Neuronal stem cell (in vitro differentiated cells): ENCODE measurements at regions not wholly inside any gene's neighbourhood (a gene's known extent, or its start where the extent isn't known, plus 50 kb on each side); places are given as distances from the start of the nearest gene placed in this dataset.
A peak's percentile ranks its signal among the peaks of the same experiment; 100 is the strongest.

Experiments used
- DNase-seq: peaks from one replicate; pipeline ENCODE4 v3.0.0-alpha.2; 2013; ENCODE audit warnings: low spot score
- H2AFZ ChIP-seq: one replicate; pipeline ENCODE4 v1.6.1; 2013; ENCODE audit warnings: mild to moderate bottlenecking, low read length, inconsistent platforms
- H2AK5ac ChIP-seq: 2 replicates; pipeline ENCODE4 v1.6.1; 2013; ENCODE audit warnings: low read depth, mild to moderate bottlenecking, inconsistent platforms, low read length, moderate library complexity, mixed read lengths
- H2BK120ac ChIP-seq: 2 replicates; pipeline ENCODE4 v1.6.1; 2013; ENCODE audit warnings: low read depth, mild to moderate bottlenecking, inconsistent platforms, low read length, moderate library complexity, mixed read lengths
- H2BK12ac ChIP-seq: one replicate; pipeline ENCODE4 v1.6.1; 2013; ENCODE audit warnings: low read length, inconsistent platforms
- H2BK15ac ChIP-seq: 2 replicates; pipeline ENCODE4 v1.6.1; 2013; ENCODE audit warnings: mild to moderate bottlenecking, low read length, inconsistent platforms, mixed read lengths
- H2BK5ac ChIP-seq: one replicate; pipeline ENCODE4 v1.6.1; 2013; ENCODE audit warnings: inconsistent platforms, mild to moderate bottlenecking, low read length, moderate library complexity
- H3K14ac ChIP-seq: one replicate; pipeline ENCODE4 v1.6.1; 2013; ENCODE audit warnings: low read length, inconsistent platforms
- H3K18ac ChIP-seq: 2 replicates; pipeline ENCODE4 v1.6.1; 2013; ENCODE audit warnings: low read length, inconsistent platforms
- H3K23ac ChIP-seq: 2 replicates; pipeline ENCODE4 v1.6.1; 2013; ENCODE audit warnings: low read depth, mild to moderate bottlenecking, mixed read lengths, low read length, inconsistent platforms; ENCODE audit not compliant: poor library complexity
- H3K27ac ChIP-seq: replicated peaks from 3 replicates; pipeline ENCODE4 v1.5.1; 2013; ENCODE audit warnings: low read length, inconsistent platforms
- H3K27me3 ChIP-seq, 3 experiments: 2 replicates each; pipeline ENCODE4 v1.6.1; 2013; ENCODE audit warnings: low read length in 3 of 3, mild to moderate bottlenecking in 2 of 3, inconsistent platforms in 1 of 3, low read depth in 1 of 3, mixed read lengths in 1 of 3, moderate library complexity in 1 of 3; ENCODE audit not compliant: control insufficient read depth in 3 of 3, insufficient read depth in 3 of 3
- H3K36me3 ChIP-seq, 2 donors: replicated peaks in 1 of 2; 2 replicates each; pipeline ENCODE4 v1.6.1; 2013; ENCODE audit warnings: low read length in 2 of 2; ENCODE audit not compliant: control insufficient read depth in 2 of 2, insufficient read depth in 2 of 2
- H3K4ac ChIP-seq: 2 replicates; pipeline ENCODE4 v1.6.1; 2013; ENCODE audit warnings: inconsistent platforms, mild to moderate bottlenecking, low read length, moderate library complexity
- H3K4me1 ChIP-seq, 2 donors: 1 replicate in 1 of 2; 2 replicates in 1 of 2; pipeline ENCODE4 v1.6.1; 2013; ENCODE audit warnings: low read length in 2 of 2, low read depth in 1 of 2; ENCODE audit not compliant: control insufficient read depth in 2 of 2, insufficient read depth in 1 of 2
- H3K4me2 ChIP-seq: one replicate; pipeline ENCODE4 v1.6.1; 2013; ENCODE audit warnings: mild to moderate bottlenecking, low read length, inconsistent platforms; ENCODE audit not compliant: insufficient read depth, poor library complexity, severe bottlenecking
- H3K4me3 ChIP-seq, 2 donors: 2 replicates each; pipeline ENCODE4 v1.5.1; 2013; ENCODE audit warnings: low read length in 2 of 2, mild to moderate bottlenecking in 2 of 2, inconsistent platforms in 1 of 2, moderate library complexity in 1 of 2
- H3K79me1 ChIP-seq: one replicate; pipeline ENCODE4 v1.6.1; 2013; ENCODE audit warnings: low read depth, mild to moderate bottlenecking, inconsistent platforms, low read length, moderate library complexity
- H3K9ac ChIP-seq: one replicate; pipeline ENCODE4 v1.6.1; 2013; ENCODE audit warnings: mild to moderate bottlenecking, low read depth, low read length, inconsistent platforms; ENCODE audit not compliant: poor library complexity
- H3K9me3 ChIP-seq, 2 donors: replicated peaks in 1 of 2; 2 replicates each; pipeline versions ENCODE3 to v1.6.1; 2013; ENCODE audit warnings: low read length in 2 of 2, mild to moderate bottlenecking in 2 of 2, inconsistent platforms in 1 of 2, low read depth in 1 of 2, mixed read lengths in 1 of 2, moderate library complexity in 1 of 2; ENCODE audit not compliant: control insufficient read depth in 2 of 2, insufficient read depth in 1 of 2
- H4K8ac ChIP-seq: one replicate; pipeline ENCODE4 v1.6.1; 2013; ENCODE audit warnings: low read depth, mild to moderate bottlenecking, inconsistent platforms, low read length, moderate library complexity
- H4K91ac ChIP-seq: one replicate; pipeline ENCODE4 v1.6.1; 2013; ENCODE audit warnings: low read length, low read depth, mild to moderate bottlenecking, inconsistent platforms; ENCODE audit not compliant: poor library complexity
- WGBS, 2 donors: extraction: QIAGEN DNeasy Blood & Tissue Kit; methylation state at CpG; one replicate each; pipeline ENCODE4 v1.1.7; 2013; ENCODE audit warnings: missing lambda C conversion rate in 2 of 2, mixed read lengths in 1 of 2; ENCODE audit not compliant: insufficient read length in 2 of 2, insufficient replicate concordance in 1 of 2; ENCODE audit errors: extremely low coverage in 2 of 2; 5-methylcytosine and 5-hydroxymethylcytosine counted together

- H2BK120ac ChIP-seq, result no peak overlapping the region
- H3K14ac ChIP-seq, result no peak overlapping the region
- H2AFZ ChIP-seq, result no peak overlapping the region
- H4K8ac ChIP-seq, result no peak overlapping the region
- no peak overlapping the region for H2AK5ac ChIP-seq
- H3K36me3 ChIP-seq, result no peaks in the 10 kb centered on the region
- WGBS, 2 donors, result no CpG with 5 or more reads among the region's 6 CpGs
- H3K4me1 ChIP-seq, result peaks cover 10 to 36% of the 10 kb centered on the region in 2 donors
- H3K27ac ChIP-seq, result no peak overlapping the region
- H3K4me2 ChIP-seq, result no peak overlapping the region
- H3K23ac ChIP-seq, result no peak overlapping the region
- no peak overlapping the region for H2BK15ac ChIP-seq
- no peak overlapping the region for H3K4me3 ChIP-seq
- DNase-seq, result no peak
- no peak overlapping the region for H4K91ac ChIP-seq
- no peak overlapping the region for H2BK5ac ChIP-seq
- no peak overlapping the region for H3K9ac ChIP-seq
- H3K79me1 ChIP-seq, result no peaks in the 10 kb centered on the region
- no peak overlapping the region for H3K4ac ChIP-seq
- H3K27me3 ChIP-seq, result no peaks in the 10 kb centered on the region
- no peaks in the 10 kb centered on the region for H3K9me3 ChIP-seq
- H3K18ac ChIP-seq, result no peak overlapping the region
- H2BK12ac ChIP-seq, result no peak overlapping the region
Measured at GRCh38 chr14:22506378-22506710, 82.7 kb downstream of the DAD1 start.

GRCh38 chr14:22505697-22506377 is 83.2 kb downstream of the DAD1 start:
- Histone ChIP-seq H2BK120ac (no peak overlapping the region), H3K27ac (no peak overlapping the region)
- no CpG with 5 or more reads among the region's 8 CpGs for WGBS, 2 donors

GRCh38 chr14:22505309-22505696 is 83.7 kb downstream of the DAD1 start:
- WGBS, 2 donors, result no CpG with 5 or more reads among the region's 1 CpG

More at GRCh38 chr14:22505697-22506377, 83.2 kb downstream of the DAD1 start:
- no peak for DNase-seq
- Histone ChIP-seq H3K4ac (no peak overlapping the region), H3K14ac (no peak overlapping the region), H4K8ac (no peak overlapping the region), H2BK12ac (no peak overlapping the region), H3K9me3 (no peaks in the 10 kb centered on the region), H3K27me3 (no peaks in the 10 kb centered on the region), H3K4me2 (no peak overlapping the region), H3K18ac (no peak overlapping the region), H4K91ac (no peak overlapping the region), H2BK15ac (no peak overlapping the region), H3K23ac (no peak overlapping the region), H3K36me3 (no peaks in the 10 kb centered on the region), H2AFZ (no peak overlapping the region), H3K9ac (no peak overlapping the region), H3K4me1 (peaks cover 10 to 33% of the 10 kb centered on the region in 2 donors), H3K79me1 (no peaks in the 10 kb centered on the region), H3K4me3 (peak overlapping the region in 1 of 2 donors; percentile 38), H2AK5ac (no peak overlapping the region), H2BK5ac (no peak overlapping the region)

GRCh38 chr14:22502551-22502950 is 86.5 kb downstream of the DAD1 start:
- H2BK5ac ChIP-seq, result no peak overlapping the region
- no CpG with 5 or more reads among the region's 6 CpGs for WGBS, 2 donors

More at GRCh38 chr14:22505309-22505696, 83.7 kb downstream of the DAD1 start:
- H3K14ac ChIP-seq, result no peak overlapping the region
- H3K23ac ChIP-seq, result no peak overlapping the region
- H2AFZ ChIP-seq, result no peak overlapping the region
- H3K9ac ChIP-seq, result no peak overlapping the region
- H3K27ac ChIP-seq, result no peak overlapping the region
- H3K79me1 ChIP-seq, result no peaks in the 10 kb centered on the region
- H4K8ac ChIP-seq, result no peak overlapping the region
- H2BK12ac ChIP-seq, result no peak overlapping the region
- H3K18ac ChIP-seq, result no peak overlapping the region
- no peak overlapping the region for H3K4me2 ChIP-seq
- H2AK5ac ChIP-seq, result no peak overlapping the region
- H3K36me3 ChIP-seq, result no peaks in the 10 kb centered on the region
- H3K9me3 ChIP-seq, result no peaks in the 10 kb centered on the region
- no peak overlapping the region for H2BK15ac ChIP-seq
- H2BK5ac ChIP-seq, result no peak overlapping the region
- H3K4me1 ChIP-seq, result peaks cover 8 to 29% of the 10 kb centered on the region in 2 donors
- H2BK120ac ChIP-seq, result no peak overlapping the region
- no peak for DNase-seq
- no peak overlapping the region for H3K4ac ChIP-seq
- H4K91ac ChIP-seq, result no peak overlapping the region
- H3K27me3 ChIP-seq, result no peaks in the 10 kb centered on the region
- no peak overlapping the region for H3K4me3 ChIP-seq

More at GRCh38 chr14:22502551-22502950, 86.5 kb downstream of the DAD1 start:
- Histone ChIP-seq H3K4me1 (peaks cover 2 to 8% of the 10 kb centered on the region in 2 donors), H2BK120ac (no peak overlapping the region), H3K9me3 (no peaks in the 10 kb centered on the region), H3K4me2 (no peak overlapping the region), H3K27ac (no peak overlapping the region), H4K8ac (no peak overlapping the region), H3K4ac (no peak overlapping the region), H3K4me3 (no peak overlapping the region), H2AFZ (no peak overlapping the region), H3K27me3 (no peaks in the 10 kb centered on the region), H4K91ac (no peak overlapping the region), H3K14ac (no peak overlapping the region), H3K36me3 (no peaks in the 10 kb centered on the region), H3K18ac (no peak overlapping the region), H2BK15ac (no peak overlapping the region), H2BK12ac (no peak overlapping the region), H3K79me1 (no peaks in the 10 kb centered on the region), H2AK5ac (no peak overlapping the region), H3K9ac (no peak overlapping the region), H3K23ac (no peak overlapping the region)
- DNase-seq, result no peak
